ENCODE measurements at regions not wholly inside any gene's neighbourhood (a gene's known extent, or its start where the extent isn't known, plus 50 kb on each side); places are given as distances from the start of the nearest gene placed in this dataset.

DNA sequence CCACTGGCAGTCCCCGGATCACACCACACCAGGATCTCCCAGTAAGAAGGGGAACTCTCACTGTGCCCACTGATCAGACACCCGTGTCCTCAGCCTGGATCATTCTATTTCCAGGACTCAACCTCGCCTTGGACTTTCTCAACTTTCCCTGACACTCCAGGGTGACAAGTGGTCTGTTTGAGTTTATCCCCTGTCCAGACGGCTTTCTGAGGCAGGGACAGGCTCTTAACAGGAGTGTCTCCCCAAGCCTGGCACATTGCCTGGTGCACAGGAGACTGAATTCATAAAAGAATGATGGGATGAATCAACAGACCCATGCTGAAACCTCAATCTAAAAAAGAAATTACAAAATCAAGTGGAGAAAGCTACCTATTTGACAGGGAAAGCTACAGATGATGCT, 606.6 kb downstream of the EFNB2 start:
- TF ChIP-seq, protein P1, sequence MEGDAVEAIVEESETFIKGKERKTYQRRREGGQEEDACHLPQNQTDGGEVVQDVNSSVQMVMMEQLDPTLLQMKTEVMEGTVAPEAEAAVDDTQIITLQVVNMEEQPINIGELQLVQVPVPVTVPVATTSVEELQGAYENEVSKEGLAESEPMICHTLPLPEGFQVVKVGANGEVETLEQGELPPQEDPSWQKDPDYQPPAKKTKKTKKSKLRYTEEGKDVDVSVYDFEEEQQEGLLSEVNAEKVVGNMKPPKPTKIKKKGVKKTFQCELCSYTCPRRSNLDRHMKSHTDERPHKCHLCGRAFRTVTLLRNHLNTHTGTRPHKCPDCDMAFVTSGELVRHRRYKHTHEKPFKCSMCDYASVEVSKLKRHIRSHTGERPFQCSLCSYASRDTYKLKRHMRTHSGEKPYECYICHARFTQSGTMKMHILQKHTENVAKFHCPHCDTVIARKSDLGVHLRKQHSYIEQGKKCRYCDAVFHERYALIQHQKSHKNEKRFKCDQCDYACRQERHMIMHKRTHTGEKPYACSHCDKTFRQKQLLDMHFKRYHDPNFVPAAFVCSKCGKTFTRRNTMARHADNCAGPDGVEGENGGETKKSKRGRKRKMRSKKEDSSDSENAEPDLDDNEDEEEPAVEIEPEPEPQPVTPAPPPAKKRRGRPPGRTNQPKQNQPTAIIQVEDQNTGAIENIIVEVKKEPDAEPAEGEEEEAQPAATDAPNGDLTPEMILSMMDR (IDR thresholded peaks at IDR 0.05) = no peak
- TF ChIP-seq POLR2A (IDR thresholded peaks at IDR 0.05) = no peak
